GM23338 (cell line): ENCODE measurements at regions not wholly inside any gene's neighbourhood (a gene's known extent, or its start where the extent isn't known, plus 50 kb on each side); places are given as distances from the start of the nearest gene placed in this dataset.

Source experiments
- ATAC-seq: fragments of 200-7000 bp; cut with Tn5 transposase; 3 replicates; pipeline ENCODE4 v1.9.1; 2020
- DNase-seq: peaks from one replicate; pipeline ENCODE4 v3.0.0-alpha.2; 2015; ENCODE audit warnings: low spot score
- H2AFZ ChIP-seq: fragments of 200-600 bp; sonication (generic); 2 replicates; pipeline ENCODE4 v1.8.0; 2016; ENCODE audit warnings: antibody characterized with exemption, mild to moderate bottlenecking, moderate library complexity
- H3F3A ChIP-seq: fragments of 200-600 bp; sonication (generic); replicated peaks from 2 replicates; pipeline ENCODE4 v1.8.0; 2017; ENCODE audit warnings: antibody characterized with exemption, mixed run types, low read depth
- H3K27ac ChIP-seq: fragments of 200-600 bp; sonication (generic); 2 replicates; pipeline ENCODE4 v1.6.1; 2016; ENCODE audit warnings: low read depth
- H3K27me3 ChIP-seq: fragments of 200-600 bp; sonication (generic); 2 replicates; pipeline ENCODE4 v1.8.0; 2016; ENCODE audit warnings: mild to moderate bottlenecking, mixed run types, moderate library complexity; ENCODE audit not compliant: insufficient read depth
- H3K36me3 ChIP-seq: fragments of 200-600 bp; sonication (generic); 2 replicates; pipeline ENCODE4 v1.8.0; 2016; ENCODE audit warnings: mild to moderate bottlenecking; ENCODE audit not compliant: insufficient read depth
- H3K4me1 ChIP-seq: fragments of 200-600 bp; sonication (generic); 2 replicates; pipeline ENCODE4 v1.8.0; 2016; ENCODE audit warnings: mild to moderate bottlenecking, moderate library complexity; ENCODE audit not compliant: insufficient read depth
- H3K4me2 ChIP-seq: fragments of 200-600 bp; sonication (generic); 2 replicates; pipeline ENCODE4 v1.7.1; 2017; ENCODE audit warnings: mixed run types
- H3K4me3 ChIP-seq: fragments of 200-600 bp; sonication (generic); 2 replicates; pipeline ENCODE4 v1.6.1; 2016; ENCODE audit warnings: mixed run types
- H3K79me2 ChIP-seq: fragments of 200-600 bp; sonication (generic); replicated peaks from 2 replicates; pipeline ENCODE4 v1.8.0; 2017; ENCODE audit warnings: mild to moderate bottlenecking; ENCODE audit not compliant: insufficient read depth
- H3K9me2 ChIP-seq: fragments of 200-600 bp; sonication (generic); 2 replicates; pipeline ENCODE4 v1.8.0; 2017; ENCODE audit not compliant: insufficient read depth
- H4K20me1 ChIP-seq: fragments of 200-600 bp; sonication (generic); replicated peaks from 2 replicates; pipeline ENCODE4 v1.8.0; 2017; ENCODE audit warnings: mild to moderate bottlenecking; ENCODE audit not compliant: insufficient read depth
- H3K27ac Mint-ChIP-seq: 2 replicates; pipeline ENCODE4 v1.8.0; 2020; ENCODE audit warnings: inconsistent platforms, mild to moderate bottlenecking, moderate library complexity, mixed read lengths
- H3K27me3 Mint-ChIP-seq: 3 replicates; pipeline ENCODE4 v1.8.0; 2022; ENCODE audit warnings: low read depth, mild to moderate bottlenecking, moderate library complexity, mixed read lengths, inconsistent platforms; ENCODE audit not compliant: insufficient read depth, poor library complexity
- H3K36me3 Mint-ChIP-seq: 3 replicates; pipeline ENCODE4 v1.8.0; 2021; ENCODE audit warnings: low read depth, mild to moderate bottlenecking, inconsistent platforms, moderate library complexity, mixed read lengths
- H3K4me1 Mint-ChIP-seq: 3 replicates; pipeline ENCODE4 v1.8.0; 2020; ENCODE audit warnings: mild to moderate bottlenecking, inconsistent platforms, mixed read lengths
- H3K4me3 Mint-ChIP-seq: 3 replicates; pipeline ENCODE4 v1.8.0; 2021; ENCODE audit warnings: moderate library complexity, mild to moderate bottlenecking, inconsistent platforms, mixed read lengths
- H3K9me3 Mint-ChIP-seq: 3 replicates; pipeline ENCODE4 v1.8.0; 2020; ENCODE audit warnings: moderate library complexity, mild to moderate bottlenecking, inconsistent platforms, mixed read lengths
- CREB1 ChIP-seq: fragments of 250-450 bp; sonication (Bioruptor Pico); IDR thresholded peaks from 2 replicates; pipeline ENCODE4 v1.5.0; 2020; ENCODE audit warnings: low read depth, mild to moderate bottlenecking, moderate library complexity
- CTCF ChIP-seq, 2 experiments: fragments of 200-600 bp in 1 of 2; sonication (generic) in 1 of 2; conservative IDR thresholded peaks; 2 replicates each; pipeline versions ENCODE4 v1.5.1 to v1.6.1; 2016 to 2017; ENCODE audit warnings: antibody characterized with exemption in 2 of 2, low read depth in 2 of 2, mild to moderate bottlenecking in 2 of 2, moderate library complexity in 1 of 2
- ETS1 ChIP-seq: IDR thresholded peaks from 2 replicates; pipeline ENCODE4 v1.6.1; 2016; ENCODE audit warnings: antibody characterized with exemption
- EZH2 ChIP-seq: fragments of 200-600 bp; sonication (generic); IDR thresholded peaks from one replicate; pipeline ENCODE4 v1.8.0; 2017; ENCODE audit warnings: antibody characterized with exemption, mild to moderate bottlenecking, low read depth; ENCODE audit not compliant: unreplicated experiment
- EZH2phosphoT487 ChIP-seq: fragments of 200-600 bp; sonication (generic); IDR thresholded peaks from one replicate; pipeline ENCODE4 v1.8.1; 2018; ENCODE audit warnings: antibody characterized with exemption; ENCODE audit not compliant: unreplicated experiment
- POLR2AphosphoS5 ChIP-seq: IDR thresholded peaks from 2 replicates; pipeline ENCODE4 v1.6.1; 2016; ENCODE audit warnings: antibody characterized with exemption, low read depth
- REST ChIP-seq: IDR thresholded peaks from one replicate; pipeline ENCODE4 v1.6.1; 2018; ENCODE audit warnings: antibody characterized with exemption; ENCODE audit not compliant: unreplicated experiment
- STAT1 ChIP-seq: IDR thresholded peaks from one replicate; pipeline ENCODE4 v1.6.1; 2016; ENCODE audit warnings: antibody characterized with exemption; ENCODE audit not compliant: unreplicated experiment
- ZNF331 ChIP-seq: fragments of 250-450 bp; sonication (Bioruptor Pico); IDR thresholded peaks from 2 replicates; pipeline ENCODE4 v1.5.0; 2020; ENCODE audit warnings: low read depth, mild to moderate bottlenecking, moderate library complexity
- ZNF462 ChIP-seq: fragments of 250-450 bp; sonication (Bioruptor Pico); IDR thresholded peaks from 2 replicates; pipeline ENCODE4 v1.5.0; 2020; ENCODE audit warnings: mild to moderate bottlenecking, moderate library complexity

GRCh38 chr3:191568206-191568605 lies 107.2 kb downstream of the PYDC2 start:
- no peak overlapping the region; the same call in 1 of the 2 replicates for H3K27ac Mint-ChIP-seq
- no peaks in the 10 kb centered on the region for H3K9me3 Mint-ChIP-seq
- H3K36me3 Mint-ChIP-seq, result no peaks in the 10 kb centered on the region
- no peak for DNase-seq
- H3K4me3 Mint-ChIP-seq, result no peak overlapping the region
- no peaks in the 10 kb centered on the region for H3K9me2 ChIP-seq
- H3K4me3 ChIP-seq, result no peak overlapping the region
- no peaks in the 10 kb centered on the region for H3K79me2 ChIP-seq
- no peaks in the 10 kb centered on the region for H3K4me1 Mint-ChIP-seq
- H3K4me2 ChIP-seq, result no peak overlapping the region
- no peaks in the 10 kb centered on the region for H3K27me3 ChIP-seq
- no peaks in the 10 kb centered on the region for H3K36me3 ChIP-seq
- no peaks in the 10 kb centered on the region for H3K27me3 Mint-ChIP-seq
- H3K27ac ChIP-seq, result no peak overlapping the region
- no peak for TF ChIP-seq STAT1
- H2AFZ ChIP-seq, result no peak overlapping the region
- no peak for ATAC-seq
- H3K4me1 ChIP-seq, result no peaks in the 10 kb centered on the region
- no peaks in the 10 kb centered on the region for H4K20me1 ChIP-seq
- H3F3A ChIP-seq, result no peaks in the 10 kb centered on the region

- no peaks in the 10 kb centered on the region for H3K9me2 ChIP-seq
- Mint-ChIP-seq H3K4me1 (peaks cover 2% of the 10 kb centered on the region; the same call in 1 of the 3 replicates), H3K36me3 (no peaks in the 10 kb centered on the region), H3K9me3 (no peaks in the 10 kb centered on the region), H3K27me3 (no peaks in the 10 kb centered on the region), H3K27ac (no peak overlapping the region), H3K4me3 (no peak overlapping the region)
- no peak overlapping the region for H2AFZ ChIP-seq
- H3K4me1 ChIP-seq, result no peaks in the 10 kb centered on the region
- no peaks in the 10 kb centered on the region for H3F3A ChIP-seq
- no peaks in the 10 kb centered on the region for H3K79me2 ChIP-seq
- H3K36me3 ChIP-seq, result no peaks in the 10 kb centered on the region
- no peak overlapping the region for H3K4me2 ChIP-seq
- ATAC-seq (no peak), DNase-seq (no peak)
- H3K27ac ChIP-seq, result no peak overlapping the region
- H3K4me3 ChIP-seq, result no peak overlapping the region
- no peaks in the 10 kb centered on the region for H3K27me3 ChIP-seq
- H4K20me1 ChIP-seq, result no peaks in the 10 kb centered on the region
- TF ChIP-seq ETS1 (no peak), REST (no peak), STAT1 (no peak), ZNF462 (CRISPR knock-in tag) (no peak), ZNF331 (CRISPR knock-in tag) (no peak), CTCF (conservative IDR thresholded peaks at IDR 0.05; ENCODE audit: low read depth in 2 of 2) (no peak), POLR2AphosphoS5 (no peak), EZH2phosphoT487 (no peak), EZH2 (no peak), CREB1 (CRISPR knock-in tag) (no peak)
Measured at GRCh38 chr3:191592105-191592504, 131.1 kb downstream of the PYDC2 start.
